ENCODE measurements at regions not wholly inside any gene's neighbourhood (a gene's known extent, or its start where the extent isn't known, plus 50 kb on each side); places are given as distances from the start of the nearest gene placed in this dataset.

GRCh38 chr18:3330622-3331021, 68.7 kb downstream of the MYL12B start:
- no peak for TF ChIP-seq CTCF (IDR thresholded peaks at IDR 0.05)
- Histone ChIP-seq H3K27me3 (ENCODE audit: control insufficient read depth in 1 of 2, insufficient read depth in 2 of 2, low read length in 2 of 2) (no peaks in the 10 kb centered on the region), H3K36me3 (ENCODE audit: insufficient read depth, low read length) (no peaks in the 10 kb centered on the region), H3K4me3 (ENCODE audit: low read length) (no peak overlapping the region), H3K27ac (ENCODE audit: low read depth in 1 of 2, low read length in 2 of 2) (no peak overlapping the region), H3K9me3 (ENCODE audit: control insufficient read depth in 1 of 2, insufficient read depth in 1 of 2, low read length in 2 of 2) (no peaks in the 10 kb centered on the region), H3K4me1 (ENCODE audit: insufficient read depth, low read length) (no peaks in the 10 kb centered on the region)
- ChIA-PET CTCF (no interaction called here), POLR2A (no interaction called here)
- no peaks in the 10 kb centered on the region for H3K4me1 Mint-ChIP-seq (ENCODE audit: low read depth)
- DNase-seq (no peak), ATAC-seq (ENCODE audit: poor library complexity) (no peak)
- no peak overlapping the region for H3K4me3 Mint-ChIP-seq
- intact Hi-C loops (cut with DNase I, micrococcal nuclease): no loop called here
- H3K27ac Mint-ChIP-seq: no peak overlapping the region
- H3K9me3 Mint-ChIP-seq: no peaks in the 10 kb centered on the region
- no peaks in the 10 kb centered on the region for H3K36me3 Mint-ChIP-seq (ENCODE audit: low read depth)
- H3K27me3 Mint-ChIP-seq: peaks cover 17% of the 10 kb centered on the region

GRCh38 chr18:3332376-3332775, 70.4 kb downstream of the MYL12B start:
- CTCF ChIA-PET: interaction anchor here (1.0 kb wide), 1 partner anchor 16 kb away, joined by 3 read pairs; no protein-coding TSS in a partner anchor
- no peak overlapping the region for H3K27ac Mint-ChIP-seq

GRCh38 chr18:3333056-3333720, 71.3 kb downstream of the MYL12B start:
- no peaks in the 10 kb centered on the region for H3K36me3 ChIP-seq (ENCODE audit: insufficient read depth, low read length)
- Mint-ChIP-seq H3K27ac (no peak overlapping the region), H3K36me3 (ENCODE audit: low read depth) (no peaks in the 10 kb centered on the region), H3K4me3 (no peak overlapping the region), H3K9me3 (no peaks in the 10 kb centered on the region), H3K4me1 (ENCODE audit: low read depth) (no peaks in the 10 kb centered on the region), H3K27me3 (peaks cover 6% of the 10 kb centered on the region)
- H3K4me1 ChIP-seq (ENCODE audit: insufficient read depth, low read length): no peaks in the 10 kb centered on the region
- H3K9me3 ChIP-seq (ENCODE audit: control insufficient read depth in 1 of 2, insufficient read depth in 1 of 2, low read length in 2 of 2): no peaks in the 10 kb centered on the region
- no peak overlapping the region for H3K4me3 ChIP-seq (ENCODE audit: low read length)
- DNase-seq (no peak), ATAC-seq (ENCODE audit: poor library complexity) (no peak)
- intact Hi-C loops (cut with DNase I, micrococcal nuclease): no loop called here
- CTCF ChIA-PET: interaction anchor here (1.0 kb wide), 1 partner anchor 15 kb away, joined by 3 read pairs; no protein-coding TSS in a partner anchor
- POLR2A ChIA-PET: interaction anchor here (0.6 kb wide), 1 partner anchor 13 kb away, joined by 3 read pairs; no protein-coding TSS in a partner anchor
- TF ChIP-seq CTCF (IDR thresholded peaks at IDR 0.05): no peak
- no peaks in the 10 kb centered on the region for H3K27me3 ChIP-seq (ENCODE audit: control insufficient read depth in 1 of 2, insufficient read depth in 2 of 2, low read length in 2 of 2)
- H3K27ac ChIP-seq (ENCODE audit: low read depth in 1 of 2, low read length in 2 of 2): no peak overlapping the region

More at GRCh38 chr18:3332376-3332775, 70.4 kb downstream of the MYL12B start:
- H3K9me3 ChIP-seq (ENCODE audit: control insufficient read depth in 1 of 2, insufficient read depth in 1 of 2, low read length in 2 of 2): no peaks in the 10 kb centered on the region
- DNase-seq (no peak), ATAC-seq (ENCODE audit: poor library complexity) (no peak)
- H3K4me3 ChIP-seq (ENCODE audit: low read length): no peak overlapping the region
- POLR2A ChIA-PET: no interaction called here
- Mint-ChIP-seq H3K9me3 (no peaks in the 10 kb centered on the region), H3K4me3 (no peak overlapping the region), H3K4me1 (ENCODE audit: low read depth) (no peaks in the 10 kb centered on the region), H3K27me3 (peaks cover 6% of the 10 kb centered on the region), H3K36me3 (ENCODE audit: low read depth) (no peaks in the 10 kb centered on the region)
- no peaks in the 10 kb centered on the region for H3K4me1 ChIP-seq (ENCODE audit: insufficient read depth, low read length)
- no peak overlapping the region for H3K27ac ChIP-seq (ENCODE audit: low read depth in 1 of 2, low read length in 2 of 2)
- no peak for TF ChIP-seq CTCF (IDR thresholded peaks at IDR 0.05)
- H3K36me3 ChIP-seq (ENCODE audit: insufficient read depth, low read length): no peaks in the 10 kb centered on the region
- no peaks in the 10 kb centered on the region for H3K27me3 ChIP-seq (ENCODE audit: control insufficient read depth in 1 of 2, insufficient read depth in 2 of 2, low read length in 2 of 2)
- intact Hi-C loops (cut with DNase I, micrococcal nuclease): no loop called here
